GM13977 (cell line): ENCODE measurements at regions not wholly inside any gene's neighbourhood (a gene's known extent, or its start where the extent isn't known, plus 50 kb on each side); places are given as distances from the start of the nearest gene placed in this dataset.

Experiments
- DNase-seq: peaks from one replicate; pipeline ENCODE4 v3.0.0; 2012; ENCODE audit warnings: low spot score
- CTCF ChIP-seq: IDR thresholded peaks from 2 replicates; pipeline ENCODE4 v1.5.1; 2012; ENCODE audit warnings: mild to moderate bottlenecking, control low read depth; ENCODE audit not compliant: insufficient read depth; ENCODE audit errors: extremely low read depth, missing control alignments
- in situ Hi-C: fragments of 300-500 bp; cut with MboI; formaldehyde crosslinking; loops from one replicate; pipeline ENCODE4 v1.12.0; 2022; ENCODE audit warnings: low sequenced_read_pairs, low pct_unique_long_range_greater_than_20kb, mixed read lengths, inconsistent platforms; ENCODE audit not compliant: unreplicated experiment

DNA sequence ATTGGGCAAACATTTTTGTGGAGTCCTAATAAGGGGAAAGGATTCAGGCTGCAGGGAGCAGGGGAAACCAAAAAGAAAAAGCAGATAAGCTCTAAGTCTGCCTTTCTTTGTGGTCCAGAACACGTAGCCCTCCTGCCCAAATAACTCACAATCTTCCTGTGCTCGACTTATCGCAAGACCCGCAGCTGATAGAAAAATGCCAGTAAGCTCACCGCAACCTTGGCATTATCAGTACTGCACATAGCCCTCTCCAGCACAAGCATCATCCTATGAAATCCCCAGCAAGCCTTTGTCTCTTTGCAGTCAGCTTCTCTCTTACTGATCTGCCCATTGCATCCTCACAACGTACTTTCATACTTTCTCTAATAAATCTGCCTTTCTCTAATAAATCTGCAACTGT lies 202.4 kb upstream of the HNRNPA3 start:
- no peak for DNase-seq
- in situ Hi-C loops, result no loop called here
- TF ChIP-seq CTCF, result no peak

- in situ Hi-C loops, result no loop called here
- no peak for TF ChIP-seq CTCF
- no peak for DNase-seq
These were observed 201.7 kb upstream of the HNRNPA3 start for GRCh38 chr2:177010861-177011260.

DNA sequence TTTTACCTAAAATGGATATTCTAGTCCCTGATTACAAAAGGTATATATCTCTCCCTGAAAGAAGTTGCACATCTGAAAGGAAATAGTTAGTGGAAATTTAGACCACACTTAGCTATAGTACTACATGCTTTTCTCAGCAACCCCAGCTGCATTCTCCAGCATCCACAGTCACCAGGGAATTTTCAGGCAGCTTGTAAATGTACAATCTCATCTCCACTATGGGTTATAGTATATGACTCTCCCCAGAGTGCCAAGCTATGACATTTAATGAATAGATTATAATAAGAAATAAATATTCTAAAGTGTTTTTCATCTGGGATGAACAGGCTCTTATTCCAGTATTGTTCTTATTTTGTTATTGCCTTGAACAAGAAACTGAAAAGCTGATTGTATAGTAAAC lies 197.6 kb upstream of the HNRNPA3 start:
- TF ChIP-seq CTCF, result no peak
- in situ Hi-C loops, result no loop called here
- no peak for DNase-seq

DNA sequence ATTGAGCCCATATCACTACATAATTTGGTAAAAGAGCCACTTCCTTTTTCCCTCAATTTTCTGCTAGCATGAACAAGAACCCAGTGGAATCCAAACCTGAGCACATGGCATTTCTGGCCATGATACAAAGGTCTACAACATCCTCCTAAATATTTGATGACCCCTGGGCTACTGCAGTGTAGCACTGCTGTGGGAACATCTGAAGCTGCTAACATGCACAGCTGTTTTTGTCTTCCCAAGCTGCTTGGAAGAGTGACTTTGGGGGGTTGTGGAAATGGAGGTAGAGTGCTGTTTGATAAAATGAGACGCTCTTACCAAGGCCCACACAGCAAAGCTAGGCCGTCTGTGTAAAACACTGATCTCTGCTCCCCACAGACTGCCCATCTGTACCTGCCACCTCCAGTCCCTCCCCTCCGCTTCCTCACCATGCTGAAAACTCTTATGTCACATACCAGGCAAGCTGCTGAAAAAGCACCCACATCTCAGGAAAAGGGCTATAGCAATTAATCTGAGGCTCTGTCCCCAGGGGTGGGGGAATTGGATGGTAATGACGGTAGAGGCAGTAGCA lies 197.2 kb upstream of the HNRNPA3 start:
- in situ Hi-C loops, result no loop called here
- TF ChIP-seq CTCF, result no peak
- no peak for DNase-seq

GRCh38 chr2:177020524-177021119 lies 192.0 kb upstream of the HNRNPA3 start:
- TF ChIP-seq CTCF, result no peak
- in situ Hi-C loops, result no loop called here
- no peak for DNase-seq

DNA sequence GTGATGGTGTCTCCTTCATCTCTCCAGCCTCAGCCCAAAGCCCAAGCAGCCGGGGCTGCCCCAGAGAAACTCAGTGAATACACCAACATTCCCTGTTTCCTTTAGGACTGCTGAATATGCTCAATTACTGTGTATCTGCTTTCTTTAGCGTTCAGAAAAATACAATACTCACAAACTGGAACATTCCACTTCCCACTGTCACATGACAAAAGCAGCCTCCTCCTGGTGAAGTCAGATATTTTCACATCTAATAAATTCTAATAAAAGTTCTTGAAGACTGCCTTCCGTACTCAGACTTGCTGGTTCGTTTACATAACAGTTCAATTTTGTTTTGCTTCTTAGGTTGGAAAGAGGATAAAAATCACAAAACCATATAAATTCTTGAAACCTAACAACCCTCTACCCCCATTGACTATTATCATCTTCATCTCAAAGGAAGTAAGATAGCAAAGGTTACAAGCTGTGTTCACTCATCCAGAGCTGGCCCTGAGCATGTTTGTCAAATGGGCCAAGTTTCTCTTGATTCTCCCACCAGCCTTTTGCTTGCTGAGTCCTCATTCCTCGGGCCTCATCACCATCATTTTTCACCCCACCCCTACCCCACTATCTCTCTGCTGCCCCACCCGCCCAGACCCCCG lies 190.8 kb upstream of the HNRNPA3 start:
- in situ Hi-C loops, result no loop called here
- DNase-seq, result no peak
- TF ChIP-seq CTCF, result no peak
